Thyroid gland (tissue), 4 donors: ENCODE measurements at regions not wholly inside any gene's neighbourhood (a gene's known extent, or its start where the extent isn't known, plus 50 kb on each side); places are given as distances from the start of the nearest gene placed in this dataset.

Source experiments
- DNase-seq, 2 donors: peaks; one replicate each; pipeline ENCODE4 v3.0.0-alpha.2; 2019
- H3K27ac ChIP-seq, 3 donors: fragments of 200-600 bp; sonication (generic); 1 replicate in 2 of 3; 2 replicates in 1 of 3; pipeline ENCODE4 v1.5.1; 2016 to 2019; ENCODE audit warnings: mild to moderate bottlenecking in 1 of 3, moderate library complexity in 1 of 3
- H3K27me3 ChIP-seq: fragments of 200-600 bp; sonication (generic); one replicate; pipeline ENCODE4 v1.5.1; 2019
- H3K36me3 ChIP-seq, 2 donors: fragments of 200-600 bp; sonication (generic); one replicate each; pipeline ENCODE4 v1.5.1; 2016 to 2019
- H3K4me1 ChIP-seq, 2 donors: fragments of 200-600 bp; sonication (generic); one replicate each; pipeline ENCODE4 v1.5.1; 2017 to 2019
- H3K4me3 ChIP-seq, 3 donors: fragments of 200-600 bp; sonication (generic); replicated peaks in 1 of 3; 1 replicate in 2 of 3; 2 replicates in 1 of 3; pipeline ENCODE4 v1.5.1; 2016; ENCODE audit warnings: mild to moderate bottlenecking in 1 of 3
- H3K9me3 ChIP-seq: fragments of 200-600 bp; sonication (generic); one replicate; pipeline ENCODE4 v1.5.1; 2017
- CTCF ChIP-seq, 6 experiments: fragments of 200-600 bp in 3 of 6; fragments of 450-650 bp in 3 of 6; sonication (generic) in 3 of 6; IDR thresholded peaks; one replicate each; pipeline ENCODE4 v1.5.1; 2016 to 2019; ENCODE audit warnings: antibody characterized with exemption in 6 of 6, mild to moderate bottlenecking in 2 of 6, inconsistent platforms in 1 of 6, moderate library complexity in 1 of 6
- POLR2A ChIP-seq, 2 donors: fragments of 450-650 bp; IDR thresholded peaks; one replicate each; pipeline ENCODE4 v1.6.1; 2017; ENCODE audit warnings: antibody characterized with exemption in 2 of 2, mild to moderate bottlenecking in 2 of 2, moderate library complexity in 1 of 2
- WGBS, 2 donors: methylation state at CpG; one replicate each; pipeline ENCODE4 v1.1.5; 2017; 5-methylcytosine and 5-hydroxymethylcytosine counted together
- intact Hi-C: fragments of 100-400 bp; cut with DNase I; formaldehyde crosslinking; loops from one replicate; pipeline ENCODE4 v1.15.1; 2023

DNA sequence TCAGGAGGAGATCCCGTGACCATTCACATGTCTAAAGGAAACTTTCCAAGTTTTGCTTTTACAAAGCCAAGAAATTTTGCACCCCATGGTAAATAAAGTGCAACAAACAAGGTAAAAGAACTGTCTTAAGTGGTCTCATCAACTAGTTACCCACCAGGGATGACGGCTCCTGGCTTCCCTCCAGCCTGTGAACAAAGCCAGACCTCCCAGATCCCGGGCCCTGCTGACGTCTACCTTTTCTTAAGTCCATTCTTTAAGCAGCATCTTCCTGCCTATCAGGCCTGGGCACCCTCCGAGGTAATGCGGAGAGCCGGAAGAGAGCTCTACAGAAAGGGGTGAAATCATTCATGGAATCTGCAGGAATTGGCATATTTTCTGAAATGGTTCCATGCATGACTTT is 58.0 kb upstream of the DAAM1 start:
- Histone ChIP-seq H3K36me3 (no peaks in the 10 kb centered on the region), H3K9me3 (no peaks in the 10 kb centered on the region), H3K27me3 (no peaks in the 10 kb centered on the region), H3K4me1 (no peaks in the 10 kb centered on the region), H3K27ac (no peak overlapping the region), H3K4me3 (no peak overlapping the region)
- DNase-seq = no peak
- 80 to 84% methylated on average over 7 of the region's 7 CpGs for WGBS, 2 donors
- no peak for TF ChIP-seq POLR2A (IDR thresholded peaks at IDR 0.05)
- TF ChIP-seq CTCF (IDR thresholded peaks at IDR 0.05) = no peak
- intact Hi-C loops = no loop called here

DNA sequence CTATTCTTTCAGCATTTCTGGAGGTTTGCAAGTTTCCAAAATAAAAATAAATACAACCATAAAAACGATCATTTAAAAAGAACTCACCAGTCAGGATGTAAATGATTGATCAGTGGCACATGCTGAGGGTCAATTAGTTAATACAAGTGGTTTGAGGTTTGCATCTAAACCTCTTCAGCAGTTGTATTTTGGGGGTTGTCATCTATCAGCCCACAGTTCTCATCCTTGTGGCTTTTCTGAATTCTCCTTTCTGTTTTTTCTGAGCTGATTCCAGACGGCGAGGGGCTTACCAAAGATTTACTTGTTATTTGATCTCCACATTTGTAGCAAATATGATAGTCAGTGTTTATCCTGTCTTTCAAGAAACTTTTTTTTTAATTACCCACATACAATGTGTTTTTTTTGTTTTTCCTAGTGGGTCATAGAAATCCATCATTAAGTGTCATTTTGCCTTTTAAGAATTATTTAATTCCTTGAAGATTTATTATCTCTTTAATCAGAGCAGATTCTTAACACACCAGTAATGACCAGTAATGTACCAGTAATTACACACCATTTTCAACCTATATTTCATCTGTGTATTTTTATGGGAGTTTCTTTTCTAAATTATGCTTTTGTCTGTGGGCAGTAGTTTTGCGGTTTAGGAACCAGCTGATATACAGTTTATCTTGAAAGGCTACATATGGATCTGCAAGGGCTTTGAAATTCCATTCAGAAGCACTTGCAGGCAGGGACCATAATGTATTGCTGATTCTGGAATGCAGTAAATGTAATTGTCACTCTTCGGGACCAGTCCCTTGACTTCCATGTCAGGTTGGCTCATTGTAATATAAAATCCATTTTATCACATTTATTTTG is 56.3 kb upstream of the DAAM1 start:
- H3K36me3 ChIP-seq = no peaks in the 10 kb centered on the region
- TF ChIP-seq CTCF (IDR thresholded peaks at IDR 0.05) (no peak), POLR2A (IDR thresholded peaks at IDR 0.05) (no peak)
- H3K4me3 ChIP-seq = no peak overlapping the region
- no peak overlapping the region for H3K27ac ChIP-seq
- no peak for DNase-seq
- intact Hi-C loops = no loop called here
- H3K9me3 ChIP-seq = no peaks in the 10 kb centered on the region
- H3K27me3 ChIP-seq = no peaks in the 10 kb centered on the region
- H3K4me1 ChIP-seq = no peaks in the 10 kb centered on the region
- WGBS, 2 donors = 89 to 97% methylated on average over 5 of the region's 5 CpGs

DNA sequence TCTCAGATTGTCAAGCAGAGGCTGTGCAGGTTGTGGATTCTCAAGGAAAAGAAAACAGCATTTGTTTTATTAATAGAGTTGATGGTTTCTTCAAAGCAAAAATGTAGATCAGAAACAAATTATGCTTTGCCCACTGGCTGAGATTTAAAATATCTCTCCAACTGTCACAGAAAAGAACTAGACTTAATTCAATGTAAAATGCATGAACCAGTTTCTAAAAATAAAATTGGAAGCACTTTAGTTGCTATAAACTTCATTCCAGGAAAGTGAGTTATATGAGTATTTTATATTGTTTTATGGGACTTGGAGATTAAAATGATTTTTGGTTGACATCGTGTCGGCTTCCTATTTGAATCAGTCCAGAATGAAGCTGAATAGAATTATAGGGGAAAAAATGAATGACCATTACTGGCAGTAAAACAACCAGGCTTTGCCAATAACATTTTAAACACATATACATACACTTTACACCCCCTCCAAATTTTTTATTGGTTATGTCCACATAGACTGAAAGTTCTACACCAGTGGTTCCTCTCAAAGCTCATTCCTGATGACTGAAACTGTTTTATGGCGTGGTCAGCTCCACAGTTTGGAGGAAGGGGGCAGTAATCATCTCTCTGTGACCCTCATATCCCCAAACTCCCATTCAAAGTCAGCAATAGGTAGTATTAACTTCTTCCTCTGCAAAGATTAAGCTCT is 55.5 kb upstream of the DAAM1 start:
- Histone ChIP-seq H3K27me3 (no peaks in the 10 kb centered on the region), H3K9me3 (no peaks in the 10 kb centered on the region), H3K36me3 (no peaks in the 10 kb centered on the region), H3K4me3 (no peak overlapping the region), H3K4me1 (no peaks in the 10 kb centered on the region), H3K27ac (no peak overlapping the region)
- DNase-seq = no peak
- WGBS, 2 donors = 83 to 91% methylated on average over 3 of the region's 3 CpGs
- intact Hi-C loops = no loop called here
- no peak for TF ChIP-seq CTCF (IDR thresholded peaks at IDR 0.05)
- TF ChIP-seq POLR2A (IDR thresholded peaks at IDR 0.05) = no peak

DNA sequence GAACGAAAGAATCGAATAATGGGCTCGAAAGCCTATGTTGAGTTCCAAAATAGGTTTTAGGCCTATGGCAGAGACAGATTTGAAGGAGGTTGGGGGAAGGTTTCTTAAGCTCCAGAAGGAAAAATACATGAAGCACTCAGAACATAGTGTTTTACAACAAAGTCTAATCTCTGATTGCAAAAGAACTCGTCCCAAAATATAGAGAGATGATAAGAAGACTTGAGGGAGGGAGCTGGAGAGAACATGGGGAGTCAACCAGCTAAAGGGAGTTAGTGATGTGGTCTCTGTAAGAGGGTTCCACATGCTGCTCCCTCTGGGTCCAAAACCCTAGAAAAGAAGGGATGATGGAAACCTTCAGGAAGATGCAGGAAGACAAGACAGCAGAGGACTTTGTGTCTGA is 54.8 kb upstream of the DAAM1 start:
- Histone ChIP-seq H3K27me3 (no peaks in the 10 kb centered on the region), H3K4me3 (no peak overlapping the region), H3K9me3 (no peaks in the 10 kb centered on the region), H3K27ac (no peak overlapping the region), H3K36me3 (no peaks in the 10 kb centered on the region), H3K4me1 (no peaks in the 10 kb centered on the region)
- TF ChIP-seq POLR2A (IDR thresholded peaks at IDR 0.05) (no peak), CTCF (IDR thresholded peaks at IDR 0.05) (no peak)
- intact Hi-C loops = no loop called here
- no peak for DNase-seq
- WGBS, 2 donors = 89 to 90% methylated on average over 4 of the region's 4 CpGs

DNA sequence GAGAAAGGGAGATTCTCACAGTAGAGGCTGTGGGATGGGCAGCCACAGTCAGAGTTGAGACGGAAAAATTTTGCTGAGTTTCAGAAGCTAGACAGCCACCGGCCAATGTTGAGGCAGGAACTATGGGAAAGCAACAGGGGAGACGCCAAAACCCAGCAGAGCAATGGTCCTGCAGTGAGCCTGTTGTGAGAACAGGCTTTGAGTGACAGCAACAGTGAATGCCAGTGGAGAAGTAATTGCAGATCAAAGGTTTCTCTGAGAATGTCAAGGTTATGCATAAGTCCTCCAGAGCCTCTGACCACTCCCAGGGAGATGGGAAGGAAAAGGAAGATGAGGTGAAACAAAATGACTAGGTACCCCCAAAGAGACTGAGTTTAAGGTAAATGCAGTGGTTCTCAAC is 54.2 kb upstream of the DAAM1 start:
- Histone ChIP-seq H3K9me3 (no peaks in the 10 kb centered on the region), H3K27me3 (no peaks in the 10 kb centered on the region), H3K4me3 (no peak overlapping the region), H3K36me3 (no peaks in the 10 kb centered on the region), H3K27ac (no peak overlapping the region), H3K4me1 (no peaks in the 10 kb centered on the region)
- intact Hi-C loops = no loop called here
- no peak for DNase-seq
- no peak for TF ChIP-seq CTCF (IDR thresholded peaks at IDR 0.05)
- TF ChIP-seq POLR2A (IDR thresholded peaks at IDR 0.05) = no peak
- 87 to 92% methylated on average over 3 of the region's 3 CpGs for WGBS, 2 donors
